H1 (cell line): ENCODE measurements at regions not wholly inside any gene's neighbourhood (a gene's known extent, or its start where the extent isn't known, plus 50 kb on each side); places are given as distances from the start of the nearest gene placed in this dataset.

Source experiments
- CTCF ChIA-PET: fragments of 300-600 bp; sonication (Branson Sonifier 250); formaldehyde crosslinking; loops from one replicate; lab custom pipeline; 2021; ENCODE audit not compliant: partially characterized antibody; lab: Charles Lee
- POLR2A ChIA-PET: fragments of 300-600 bp; sonication (Branson Sonifier 250); formaldehyde crosslinking; loops from one replicate; lab custom pipeline; 2021; ENCODE audit warnings: inconsistent platforms; ENCODE audit not compliant: partially characterized antibody; lab: Charles Lee
- DNase-seq, 2 experiments: peaks; one replicate each; pipeline versions ENCODE4 v3.0.0 to v3.0.0-alpha.2; 2010 to 2022; ENCODE audit warnings: low spot score in 2 of 2, low read depth in 1 of 2, mixed read lengths in 1 of 2
- FAIRE-seq: peaks from 2 replicates; lab custom pipeline; 2011; peaks lifted over from hg19 to GRCh38; lab: Jason Lieb, UNC
- H2AFZ ChIP-seq: 2 replicates; pipeline ENCODE4 v1.8.1; 2012; ENCODE audit warnings: low read length, inconsistent platforms
- H2AK5ac ChIP-seq: 2 replicates; pipeline ENCODE4 v1.6.1; 2013; ENCODE audit warnings: low read depth, low read length
- H2BK120ac ChIP-seq: replicated peaks from 2 replicates; pipeline ENCODE3; 2013; ENCODE audit warnings: low read depth, low read length, inconsistent platforms
- H2BK12ac ChIP-seq: 2 replicates; pipeline ENCODE4 v1.6.1; 2013; ENCODE audit warnings: low read depth, low read length
- H2BK15ac ChIP-seq: 2 replicates; pipeline ENCODE4 v1.6.1; 2013; ENCODE audit warnings: low read length
- H2BK20ac ChIP-seq: 2 replicates; pipeline ENCODE4 v1.6.1; 2013; ENCODE audit warnings: low read length
- H2BK5ac ChIP-seq: 2 replicates; pipeline ENCODE4 v1.6.1; 2013; ENCODE audit warnings: low read depth, low read length
- H3K14ac ChIP-seq: 2 replicates; pipeline ENCODE4 v1.6.1; 2013; ENCODE audit warnings: inconsistent platforms; ENCODE audit not compliant: insufficient read length
- H3K18ac ChIP-seq: 2 replicates; pipeline ENCODE4 v1.6.1; 2013; ENCODE audit warnings: low read length; ENCODE audit errors: extremely low read depth
- H3K23ac ChIP-seq: 2 replicates; pipeline ENCODE4 v1.6.1; 2013; ENCODE audit warnings: inconsistent platforms; ENCODE audit not compliant: insufficient read length
- H3K23me2 ChIP-seq: 2 replicates; pipeline ENCODE4 v1.6.1; 2013; ENCODE audit warnings: low read depth, low read length
- H3K27ac ChIP-seq: 2 replicates; pipeline ENCODE4 v1.6.1; 2011; ENCODE audit warnings: low read depth, low read length, inconsistent platforms
- H3K27me3 ChIP-seq, 4 experiments: replicated peaks in 1 of 4; 1 replicate in 1 of 4; 2 replicates in 3 of 4; pipeline versions ENCODE4 v1.6.1 to v1.8.1; 2011 to 2013; ENCODE audit warnings: low read length in 3 of 4, mild to moderate bottlenecking in 3 of 4, inconsistent platforms in 2 of 4, mixed read lengths in 2 of 4, moderate library complexity in 1 of 4; ENCODE audit not compliant: control insufficient read depth in 3 of 4, insufficient read depth in 3 of 4; ENCODE audit errors: extremely low read depth in 1 of 4
- H3K36me3 ChIP-seq, 4 experiments: 2 replicates each; pipeline versions ENCODE4 v1.6.1 to v1.8.1; 2011 to 2013; ENCODE audit warnings: mild to moderate bottlenecking in 4 of 4, low read length in 3 of 4, moderate library complexity in 2 of 4, control low read depth in 1 of 4, inconsistent platforms in 1 of 4; ENCODE audit not compliant: insufficient read depth in 4 of 4, control insufficient read depth in 2 of 4
- H3K4ac ChIP-seq: replicated peaks from 2 replicates; pipeline ENCODE3; 2013; ENCODE audit warnings: low read length, low read depth, mixed read lengths, inconsistent platforms; ENCODE audit not compliant: insufficient read length
- H3K4me1 ChIP-seq, 4 experiments: replicated peaks in 1 of 4; 1 replicate in 1 of 4; 2 replicates in 3 of 4; pipeline versions ENCODE4 v1.6.1 to v1.8.1; 2011 to 2013; ENCODE audit warnings: low read length in 3 of 4, inconsistent platforms in 2 of 4, mixed read lengths in 1 of 4; ENCODE audit not compliant: insufficient read depth in 4 of 4, control insufficient read depth in 3 of 4
- H3K4me2 ChIP-seq, 2 experiments: 2 replicates each; pipeline versions ENCODE4 v1.6.1 to v1.8.1; 2011 to 2013; ENCODE audit warnings: low read depth in 2 of 2, low read length in 2 of 2, control low read depth in 1 of 2, inconsistent platforms in 1 of 2, mild to moderate bottlenecking in 1 of 2; ENCODE audit not compliant: insufficient read depth in 1 of 2
- H3K4me3 ChIP-seq, 4 experiments: fragments of 200-600, 300-600 bp in 1 of 4; sonication (generic), shearing (Covaris generic), sonication (Bioruptor Twin) in 1 of 4; 2 replicates each; pipeline versions ENCODE4 v1.5.1 to v1.8.1; 2011 to 2016; ENCODE audit warnings: low read length in 4 of 4, low read depth in 3 of 4, control low read depth in 2 of 4, inconsistent platforms in 2 of 4, mild to moderate bottlenecking in 2 of 4, mixed read lengths in 1 of 4, moderate library complexity in 1 of 4; ENCODE audit not compliant: insufficient read depth in 2 of 4; ENCODE audit errors: extremely low read depth in 1 of 4
- H3K56ac ChIP-seq: replicated peaks from 2 replicates; pipeline ENCODE3; 2013; ENCODE audit warnings: low read depth, mild to moderate bottlenecking, mixed read lengths, low read length, inconsistent platforms; ENCODE audit not compliant: insufficient read length
- H3K79me1 ChIP-seq: 2 replicates; pipeline ENCODE4 v1.6.1; 2013; ENCODE audit warnings: low read depth, low read length, control low read depth
- H3K79me2 ChIP-seq, 2 experiments: 2 replicates each; pipeline versions ENCODE4 v1.6.1 to v1.8.1; 2012 to 2013; ENCODE audit warnings: low read length in 2 of 2, mild to moderate bottlenecking in 2 of 2, inconsistent platforms in 1 of 2; ENCODE audit not compliant: insufficient read depth in 2 of 2, control insufficient read depth in 1 of 2
- H3K9ac ChIP-seq, 4 experiments: replicated peaks in 1 of 4; 1 replicate in 1 of 4; 2 replicates in 3 of 4; pipeline versions ENCODE4 v1.6.1 to v1.8.1; 2011 to 2013; ENCODE audit warnings: low read depth in 3 of 4, low read length in 3 of 4, control low read depth in 2 of 4, mild to moderate bottlenecking in 2 of 4, moderate library complexity in 2 of 4, inconsistent platforms in 1 of 4; ENCODE audit errors: extremely low read depth in 1 of 4
- H3K9me3 ChIP-seq, 2 experiments: 2 replicates each; pipeline versions ENCODE4 v1.6.1 to v1.8.1; 2012 to 2013; ENCODE audit warnings: mild to moderate bottlenecking in 2 of 2, moderate library complexity in 2 of 2, control low read depth in 1 of 2, inconsistent platforms in 1 of 2, low read depth in 1 of 2, low read length in 1 of 2, mixed read lengths in 1 of 2; ENCODE audit not compliant: insufficient read depth in 2 of 2
- H4K20me1 ChIP-seq, 2 experiments: replicated peaks in 1 of 2; 2 replicates each; pipeline versions ENCODE3 to v1.8.1; 2011 to 2013; ENCODE audit warnings: inconsistent platforms in 2 of 2, low read length in 2 of 2, mild to moderate bottlenecking in 1 of 2; ENCODE audit not compliant: insufficient read depth in 2 of 2, control insufficient read depth in 1 of 2
- H4K5ac ChIP-seq: 2 replicates; pipeline ENCODE4 v1.6.1; 2013; ENCODE audit warnings: low read length, low read depth, mixed read lengths, inconsistent platforms; ENCODE audit not compliant: insufficient read length
- H4K8ac ChIP-seq: 2 replicates; pipeline ENCODE4 v1.8.0; 2013; ENCODE audit warnings: mild to moderate bottlenecking, moderate library complexity, low read length, inconsistent platforms; ENCODE audit not compliant: insufficient read depth; ENCODE audit errors: extremely low read depth
- H4K91ac ChIP-seq: replicated peaks from 2 replicates; pipeline ENCODE3; 2013; ENCODE audit warnings: low read length, mixed read lengths, inconsistent platforms; ENCODE audit not compliant: insufficient read length
- SUZ12 ChIP-seq: fragments of 200-600 bp; sonication (generic); IDR thresholded peaks from 2 replicates; pipeline ENCODE4 v1.6.1; 2012; ENCODE audit warnings: mild to moderate bottlenecking, inconsistent platforms, low read length, moderate library complexity, mixed read lengths
- WGBS, 2 experiments: shearing (Covaris generic) in 1 of 2; methylation state at CpG; one replicate each; pipeline versions ENCODE4 v1.1.6 to v1.1.7; 2013 to 2015; ENCODE audit warnings: low lambda C conversion rate in 2 of 2, mixed read lengths in 2 of 2, inconsistent platforms in 1 of 2, low coverage in 1 of 2, missing lambda C conversion rate in 1 of 2; ENCODE audit not compliant: insufficient replicate concordance in 2 of 2, insufficient coverage in 1 of 2, insufficient read length in 1 of 2; ENCODE audit errors: extremely low coverage in 1 of 2, missing lambda C conversion rate in 1 of 2; 5-methylcytosine and 5-hydroxymethylcytosine counted together

DNA sequence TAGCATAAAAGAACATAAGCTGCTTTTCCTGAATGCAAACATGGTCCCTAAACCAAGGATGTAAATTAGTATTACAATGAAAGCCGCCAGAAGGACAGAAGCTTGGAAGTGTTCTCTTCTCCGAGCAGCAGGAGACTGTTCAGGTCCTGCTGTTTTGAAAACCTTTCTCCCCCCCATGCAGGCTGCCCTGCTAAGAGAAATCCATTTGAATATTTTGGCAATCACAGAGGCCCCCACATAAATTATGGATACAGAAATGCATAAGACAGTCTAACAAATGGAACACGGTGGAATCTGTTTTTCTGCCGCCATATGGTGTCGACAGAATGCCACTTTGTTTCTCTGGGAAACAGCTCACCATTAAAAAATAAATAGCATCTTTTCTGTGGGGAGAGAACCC, 600.4 kb upstream of the KLHL29 start:
- no peak overlapping the region for H4K8ac ChIP-seq
- FAIRE-seq (no peak), DNase-seq (no peak)
- H2BK5ac ChIP-seq: no peak overlapping the region
- no peak for TF ChIP-seq SUZ12
- H3K23me2 ChIP-seq: no peaks in the 10 kb centered on the region
- no peak overlapping the region for H2BK12ac ChIP-seq
- no peak overlapping the region for H3K4me2 ChIP-seq
- H4K5ac ChIP-seq: no peak overlapping the region
- ChIA-PET POLR2A (no interaction called here), CTCF (interaction anchor here (0.7 to 0.9 kb wide), 2 partner anchors 10 to 414 kb away, joined by 3 read pairs; no protein-coding TSS in a partner anchor)
- no peak overlapping the region for H3K23ac ChIP-seq
- H3K9ac ChIP-seq: no peak overlapping the region
- H3K27me3 ChIP-seq: no peaks in the 10 kb centered on the region
- no peak overlapping the region for H3K18ac ChIP-seq
- H3K4me1 ChIP-seq: peaks cover 0 to 3% (median 0%) of the 10 kb centered on the region in 4 experiments; a peak in 2 of 7 replicates
- no peaks in the 10 kb centered on the region for H3K79me1 ChIP-seq
- H2BK120ac ChIP-seq: no peak overlapping the region
- no peak overlapping the region for H4K91ac ChIP-seq
- no peaks in the 10 kb centered on the region for H3K36me3 ChIP-seq
- H2BK20ac ChIP-seq: no peak overlapping the region
- no peak overlapping the region for H3K27ac ChIP-seq
- H3K56ac ChIP-seq: no peak overlapping the region
- WGBS, 2 experiments: 72% methylated on average over 5 of the region's 5 CpGs; no CpG with 5 or more reads in 1 of the 2 experiments
- H2AFZ ChIP-seq: no peak overlapping the region
- H3K14ac ChIP-seq: no peak overlapping the region
- no peak overlapping the region for H2AK5ac ChIP-seq
- H3K4me3 ChIP-seq: no peak overlapping the region
- no peak overlapping the region for H2BK15ac ChIP-seq
- no peaks in the 10 kb centered on the region for H4K20me1 ChIP-seq
- no peaks in the 10 kb centered on the region for H3K79me2 ChIP-seq
- no peak overlapping the region for H3K4ac ChIP-seq
- no peaks in the 10 kb centered on the region for H3K9me3 ChIP-seq
